ENCODE measurements at regions not wholly inside any gene's neighbourhood (a gene's known extent, or its start where the extent isn't known, plus 50 kb on each side); places are given as distances from the start of the nearest gene placed in this dataset.
A peak's percentile ranks its signal among the peaks of the same experiment; 100 is the strongest.

DNA sequence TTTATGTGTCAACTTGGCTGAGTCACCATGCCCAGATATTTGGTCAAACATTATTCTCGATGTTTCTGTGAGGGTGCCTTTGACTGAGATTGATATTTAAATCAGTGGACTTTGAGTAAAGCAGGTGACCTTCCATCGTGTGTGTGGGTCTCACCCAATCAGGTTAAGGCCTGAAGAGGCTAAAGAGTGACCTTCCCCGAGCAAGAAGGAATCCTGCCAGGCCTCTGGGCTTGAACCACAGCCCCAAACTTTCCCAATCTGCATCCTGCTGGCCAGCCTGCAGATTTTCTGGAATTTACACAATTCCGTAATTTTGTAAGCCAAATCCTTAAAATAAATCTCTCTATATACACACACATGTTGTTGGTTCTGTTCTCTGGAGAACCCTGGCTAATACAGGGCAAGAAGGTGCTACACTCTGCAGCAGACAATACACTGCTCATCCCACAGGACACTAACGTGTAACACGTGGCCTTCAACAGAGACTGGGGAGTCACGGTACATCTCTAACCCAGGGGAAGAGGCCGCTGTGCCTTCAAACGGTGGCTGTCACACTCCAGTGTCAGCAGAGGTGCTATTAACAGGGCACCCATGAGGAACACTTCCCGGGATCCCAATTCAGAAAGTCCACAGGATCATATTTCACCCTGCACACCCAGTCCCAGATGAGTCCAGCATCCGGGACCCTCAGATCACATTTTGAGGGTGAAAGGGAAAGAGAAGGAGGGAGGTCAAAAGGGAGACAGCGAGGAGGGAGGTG is 113.1 kb upstream of the ID2 start:
- no peak overlapping the region for H3K27ac ChIP-seq (ENCODE audit: low read length)
- H3K4me3 ChIP-seq (ENCODE audit: low read length), result no peak overlapping the region
- peaks cover 26% of the 10 kb centered on the region for H3K4me1 ChIP-seq (ENCODE audit: control insufficient read depth, insufficient read depth, low read length)
- H3K27me3 ChIP-seq (ENCODE audit: control insufficient read depth, insufficient read depth, low read length), result no peaks in the 10 kb centered on the region
- DNase-seq, result no peak
- no peaks in the 10 kb centered on the region for H3K9me3 ChIP-seq (ENCODE audit: control insufficient read depth, low read depth, low read length)
- H3K36me3 ChIP-seq (ENCODE audit: control insufficient read depth, insufficient read depth, low read length), result no peaks in the 10 kb centered on the region
- WGBS (ENCODE audit: insufficient coverage, low lambda C conversion rate), result 100% methylated on average over 1 of the region's 12 CpGs

DNA sequence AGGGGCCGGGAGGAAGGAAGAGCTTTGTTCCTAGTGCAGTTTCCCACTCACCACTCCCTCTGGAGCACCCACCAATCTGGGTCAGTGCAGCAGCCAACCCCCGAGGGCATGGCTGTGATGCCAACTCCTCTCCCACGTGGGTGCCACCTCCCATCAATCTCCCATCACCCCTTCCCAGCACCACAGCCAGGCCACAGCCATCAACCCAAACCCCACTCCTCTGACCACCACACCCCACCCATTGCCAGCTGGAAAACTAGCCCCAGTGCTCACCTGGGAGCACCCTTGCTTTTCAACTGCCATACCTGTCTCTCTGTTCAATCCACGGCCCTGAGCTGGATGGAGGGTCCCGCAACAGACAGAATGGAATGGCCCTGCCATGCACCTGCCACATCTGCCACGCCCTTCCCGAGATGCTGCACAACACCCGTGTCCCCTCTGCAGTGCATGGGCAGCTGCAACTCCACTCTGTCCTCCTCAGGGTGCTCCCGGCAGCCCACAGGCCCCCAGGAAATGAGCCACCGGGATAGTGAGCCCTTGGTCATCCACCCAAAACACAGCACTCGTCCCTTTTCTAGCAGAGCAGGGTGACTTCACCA is 112.4 kb upstream of the ID2 start:
- Histone ChIP-seq H3K4me1 (ENCODE audit: control insufficient read depth, insufficient read depth, low read length) (peaks cover 33% of the 10 kb centered on the region), H3K27me3 (ENCODE audit: control insufficient read depth, insufficient read depth, low read length) (no peaks in the 10 kb centered on the region), H3K4me3 (ENCODE audit: low read length) (no peak overlapping the region), H3K27ac (ENCODE audit: low read length) (no peak overlapping the region), H3K9me3 (ENCODE audit: control insufficient read depth, low read depth, low read length) (no peaks in the 10 kb centered on the region), H3K36me3 (ENCODE audit: control insufficient read depth, insufficient read depth, low read length) (no peaks in the 10 kb centered on the region)
- no peak for DNase-seq
- no CpG with 5 or more reads among the region's 11 CpGs for WGBS (ENCODE audit: insufficient coverage, low lambda C conversion rate)

DNA sequence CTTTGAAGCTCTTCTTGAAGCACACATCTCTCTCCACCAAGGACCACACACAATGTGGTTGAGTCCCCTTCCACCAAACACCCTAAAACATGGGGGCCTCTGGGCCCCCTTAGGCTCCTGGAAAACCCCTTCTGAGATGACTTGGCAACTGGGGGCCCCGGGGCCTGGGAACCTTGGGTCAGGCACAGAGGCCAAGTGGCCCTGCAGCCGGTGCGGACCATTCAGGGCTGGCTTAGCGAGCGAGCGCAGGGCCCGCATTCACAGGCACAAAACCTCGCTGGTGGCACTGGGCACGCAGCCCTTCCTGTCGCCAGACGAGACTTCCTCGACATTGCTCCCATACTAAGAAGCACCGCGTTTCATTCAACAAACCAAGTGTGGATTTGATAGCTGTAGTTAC is 111.2 kb upstream of the ID2 start:
- no peak for DNase-seq
- Histone ChIP-seq H3K9me3 (ENCODE audit: control insufficient read depth, low read depth, low read length) (no peaks in the 10 kb centered on the region), H3K4me3 (ENCODE audit: low read length) (no peak overlapping the region), H3K4me1 (ENCODE audit: control insufficient read depth, insufficient read depth, low read length) (peaks cover 43% of the 10 kb centered on the region), H3K27ac (ENCODE audit: low read length) (no peak overlapping the region), H3K27me3 (ENCODE audit: control insufficient read depth, insufficient read depth, low read length) (no peaks in the 10 kb centered on the region), H3K36me3 (ENCODE audit: control insufficient read depth, insufficient read depth, low read length) (no peaks in the 10 kb centered on the region)
- WGBS (ENCODE audit: insufficient coverage, low lambda C conversion rate), result no CpG with 5 or more reads among the region's 14 CpGs

DNA sequence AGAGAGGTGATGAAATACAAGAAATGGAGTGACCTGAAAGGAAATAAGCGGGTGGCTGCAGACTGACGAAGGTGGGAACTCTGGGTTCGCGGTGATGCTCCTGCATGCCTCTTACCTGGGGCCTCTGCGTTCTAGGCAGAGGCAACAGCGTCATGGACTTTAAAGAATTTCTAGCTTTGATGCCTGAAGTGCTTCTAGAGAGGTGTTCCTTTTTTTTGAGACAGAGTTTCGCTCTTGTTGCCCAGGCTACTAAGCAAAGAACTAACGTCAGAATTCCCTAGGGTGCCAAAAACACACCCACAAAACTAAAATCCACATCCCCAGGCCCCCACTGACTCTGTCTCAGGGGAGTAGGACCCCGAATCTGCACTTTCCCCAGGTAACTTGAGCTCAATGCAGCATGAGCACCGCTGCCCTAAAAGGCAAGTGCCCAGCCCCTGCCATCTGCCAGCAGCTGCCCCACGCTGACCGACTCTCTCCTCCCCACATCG is 110.5 kb upstream of the ID2 start:
- no peak overlapping the region for H3K4me3 ChIP-seq (ENCODE audit: low read length)
- peak overlapping the region; percentile 74 for H3K27ac ChIP-seq (ENCODE audit: low read length)
- no CpG with 5 or more reads among the region's 13 CpGs for WGBS (ENCODE audit: insufficient coverage, low lambda C conversion rate)
- H3K4me1 ChIP-seq (ENCODE audit: control insufficient read depth, insufficient read depth, low read length), result peaks cover 43% of the 10 kb centered on the region
- DNase-seq, result no peak
- H3K9me3 ChIP-seq (ENCODE audit: control insufficient read depth, low read depth, low read length), result no peaks in the 10 kb centered on the region
- H3K36me3 ChIP-seq (ENCODE audit: control insufficient read depth, insufficient read depth, low read length), result no peaks in the 10 kb centered on the region
- no peaks in the 10 kb centered on the region for H3K27me3 ChIP-seq (ENCODE audit: control insufficient read depth, insufficient read depth, low read length)

DNA sequence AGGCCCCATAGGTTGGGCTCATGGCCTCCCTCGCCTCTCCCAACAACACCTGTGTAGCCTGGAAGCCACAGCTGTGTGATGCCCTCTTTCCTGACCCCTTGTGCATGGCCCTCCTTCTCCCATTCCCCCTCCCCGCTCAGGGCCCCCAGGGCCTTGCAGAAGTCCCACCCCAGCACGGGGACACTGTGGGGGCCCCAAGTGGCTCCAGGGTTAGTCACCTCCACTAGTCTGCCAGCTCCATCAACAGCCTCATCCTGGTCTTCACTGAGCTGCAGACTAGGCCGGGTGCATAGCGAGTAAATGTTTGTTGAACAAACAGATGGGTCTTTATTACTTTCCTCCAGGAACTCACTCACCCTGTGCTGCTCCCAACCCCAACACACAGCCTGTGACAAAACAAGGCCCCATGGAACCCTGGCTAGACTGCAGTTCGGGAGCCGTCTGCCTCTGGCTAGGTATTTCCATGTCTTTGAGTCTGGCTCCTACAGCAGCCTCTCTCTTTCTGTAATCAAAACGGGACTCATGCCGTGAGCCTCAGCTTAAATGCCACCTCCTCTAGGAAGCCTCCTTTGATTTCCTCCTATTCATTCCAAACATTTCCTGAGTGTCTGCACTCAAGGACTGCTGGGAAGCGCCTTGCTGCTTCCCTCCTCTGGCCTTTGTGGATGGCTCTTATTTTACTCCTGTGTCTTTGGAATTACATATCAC is 109.9 kb upstream of the ID2 start:
- peak overlapping the region; percentile 74 for H3K27ac ChIP-seq (ENCODE audit: low read length)
- no peaks in the 10 kb centered on the region for H3K27me3 ChIP-seq (ENCODE audit: control insufficient read depth, insufficient read depth, low read length)
- no peaks in the 10 kb centered on the region for H3K36me3 ChIP-seq (ENCODE audit: control insufficient read depth, insufficient read depth, low read length)
- no peaks in the 10 kb centered on the region for H3K9me3 ChIP-seq (ENCODE audit: control insufficient read depth, low read depth, low read length)
- DNase-seq, result peak in 1 of 2 donors; percentile 68
- H3K4me1 ChIP-seq (ENCODE audit: control insufficient read depth, insufficient read depth, low read length), result peaks cover 43% of the 10 kb centered on the region
- H3K4me3 ChIP-seq (ENCODE audit: low read length), result no peak overlapping the region
- no CpG with 5 or more reads among the region's 10 CpGs for WGBS (ENCODE audit: insufficient coverage, low lambda C conversion rate)

DNA sequence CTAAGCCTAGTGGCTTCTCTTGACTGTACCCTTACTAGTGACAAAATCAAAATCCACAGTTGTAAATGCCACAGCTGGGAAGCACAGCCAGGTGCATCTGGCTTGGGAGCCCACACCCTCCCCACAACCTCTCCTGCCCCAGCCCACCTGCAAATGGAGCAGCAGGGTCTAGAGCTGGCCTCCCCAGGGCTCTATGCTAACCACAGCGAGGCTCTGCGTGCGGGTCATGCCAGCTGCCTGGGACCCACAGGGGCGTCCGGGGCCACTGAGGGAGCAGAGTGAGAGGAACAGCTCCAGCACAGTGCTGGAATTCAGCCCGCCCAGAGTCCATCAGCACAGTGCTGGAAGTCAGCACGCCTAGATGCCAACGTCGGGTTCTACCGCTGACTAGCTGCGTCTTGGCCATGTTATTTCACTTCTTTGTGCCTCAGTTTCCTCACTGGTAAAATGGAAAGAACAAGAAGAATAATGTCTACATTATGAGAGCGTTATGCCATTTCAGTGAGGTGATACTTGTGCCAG is 109.1 kb upstream of the ID2 start:
- no peak for DNase-seq
- whole genome bisulfite sequencing (ENCODE audit: insufficient coverage, low lambda C conversion rate), result no CpG with 5 or more reads among the region's 12 CpGs
- H3K27ac ChIP-seq (ENCODE audit: low read length), result peak overlapping the region; percentile 74
- H3K36me3 ChIP-seq (ENCODE audit: control insufficient read depth, insufficient read depth, low read length), result no peaks in the 10 kb centered on the region
- no peaks in the 10 kb centered on the region for H3K27me3 ChIP-seq (ENCODE audit: control insufficient read depth, insufficient read depth, low read length)
- H3K9me3 ChIP-seq (ENCODE audit: control insufficient read depth, low read depth, low read length), result no peaks in the 10 kb centered on the region
- H3K4me1 ChIP-seq (ENCODE audit: control insufficient read depth, insufficient read depth, low read length), result peaks cover 43% of the 10 kb centered on the region
- no peak overlapping the region for H3K4me3 ChIP-seq (ENCODE audit: low read length)

DNA sequence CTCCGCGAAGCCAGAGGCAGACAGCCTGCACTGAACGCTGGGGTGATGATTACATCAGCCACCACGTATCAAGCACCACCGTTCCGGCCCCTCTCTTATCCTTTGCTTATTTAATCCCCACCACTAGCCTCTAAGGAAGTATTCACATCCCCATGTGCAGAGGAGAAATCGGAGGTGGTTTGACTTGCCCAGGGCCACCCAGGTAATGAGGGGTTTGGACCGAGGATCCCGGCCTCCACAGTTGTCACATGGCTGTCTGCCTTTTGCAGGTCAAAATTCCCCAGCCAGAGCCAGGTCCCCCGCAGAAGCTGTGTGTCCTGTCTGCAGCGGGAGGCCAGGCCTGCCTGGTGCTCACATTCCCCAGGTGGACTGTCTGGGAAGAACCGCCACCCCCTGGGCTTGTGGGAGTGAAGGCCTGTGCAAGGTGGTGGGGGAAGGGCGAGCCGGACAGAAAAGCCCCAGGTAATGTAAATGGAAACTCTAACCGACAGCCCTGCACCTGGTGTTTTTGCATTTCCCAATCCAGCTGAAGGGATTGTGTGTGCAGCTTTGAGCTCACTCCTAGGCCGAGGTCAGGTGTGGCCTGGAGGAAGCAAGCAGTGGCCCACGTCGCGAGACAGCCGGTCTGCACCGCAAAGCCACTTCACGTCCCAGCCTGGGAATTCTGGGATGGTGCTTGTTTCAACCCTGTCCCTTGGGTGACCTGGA is 108.5 kb upstream of the ID2 start:
- peak; percentile 46 to 80 for DNase-seq
- peak overlapping the region; percentile 74 for H3K27ac ChIP-seq (ENCODE audit: low read length)
- H3K4me1 ChIP-seq (ENCODE audit: control insufficient read depth, insufficient read depth, low read length), result peaks cover 43% of the 10 kb centered on the region
- no peak overlapping the region for H3K4me3 ChIP-seq (ENCODE audit: low read length)
- no peaks in the 10 kb centered on the region for H3K9me3 ChIP-seq (ENCODE audit: control insufficient read depth, low read depth, low read length)
- no peaks in the 10 kb centered on the region for H3K27me3 ChIP-seq (ENCODE audit: control insufficient read depth, insufficient read depth, low read length)
- H3K36me3 ChIP-seq (ENCODE audit: control insufficient read depth, insufficient read depth, low read length), result no peaks in the 10 kb centered on the region
- no CpG with 5 or more reads among the region's 22 CpGs for WGBS (ENCODE audit: insufficient coverage, low lambda C conversion rate)

DNA sequence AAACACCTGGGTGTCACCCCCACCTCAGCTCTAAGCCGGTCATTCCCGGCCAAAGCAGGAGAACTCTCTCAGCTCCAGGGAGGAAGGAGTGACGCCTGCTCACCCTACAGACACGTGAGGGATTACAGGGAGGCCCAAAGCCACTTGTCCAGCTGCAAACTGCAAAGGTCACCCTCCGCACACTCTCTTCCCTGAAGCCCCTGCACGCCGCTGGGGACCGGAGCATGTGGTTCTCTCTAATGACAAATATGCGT is 108.0 kb upstream of the ID2 start:
- H3K36me3 ChIP-seq (ENCODE audit: control insufficient read depth, insufficient read depth, low read length), result no peaks in the 10 kb centered on the region
- no peak overlapping the region for H3K4me3 ChIP-seq (ENCODE audit: low read length)
- no peaks in the 10 kb centered on the region for H3K9me3 ChIP-seq (ENCODE audit: control insufficient read depth, low read depth, low read length)
- no peaks in the 10 kb centered on the region for H3K27me3 ChIP-seq (ENCODE audit: control insufficient read depth, insufficient read depth, low read length)
- peak in 1 of 2 donors; percentile 48 for DNase-seq
- peak overlapping the region; percentile 74 for H3K27ac ChIP-seq (ENCODE audit: low read length)
- WGBS (ENCODE audit: insufficient coverage, low lambda C conversion rate), result no CpG with 5 or more reads among the region's 9 CpGs
- H3K4me1 ChIP-seq (ENCODE audit: control insufficient read depth, insufficient read depth, low read length), result peaks cover 43% of the 10 kb centered on the region

DNA sequence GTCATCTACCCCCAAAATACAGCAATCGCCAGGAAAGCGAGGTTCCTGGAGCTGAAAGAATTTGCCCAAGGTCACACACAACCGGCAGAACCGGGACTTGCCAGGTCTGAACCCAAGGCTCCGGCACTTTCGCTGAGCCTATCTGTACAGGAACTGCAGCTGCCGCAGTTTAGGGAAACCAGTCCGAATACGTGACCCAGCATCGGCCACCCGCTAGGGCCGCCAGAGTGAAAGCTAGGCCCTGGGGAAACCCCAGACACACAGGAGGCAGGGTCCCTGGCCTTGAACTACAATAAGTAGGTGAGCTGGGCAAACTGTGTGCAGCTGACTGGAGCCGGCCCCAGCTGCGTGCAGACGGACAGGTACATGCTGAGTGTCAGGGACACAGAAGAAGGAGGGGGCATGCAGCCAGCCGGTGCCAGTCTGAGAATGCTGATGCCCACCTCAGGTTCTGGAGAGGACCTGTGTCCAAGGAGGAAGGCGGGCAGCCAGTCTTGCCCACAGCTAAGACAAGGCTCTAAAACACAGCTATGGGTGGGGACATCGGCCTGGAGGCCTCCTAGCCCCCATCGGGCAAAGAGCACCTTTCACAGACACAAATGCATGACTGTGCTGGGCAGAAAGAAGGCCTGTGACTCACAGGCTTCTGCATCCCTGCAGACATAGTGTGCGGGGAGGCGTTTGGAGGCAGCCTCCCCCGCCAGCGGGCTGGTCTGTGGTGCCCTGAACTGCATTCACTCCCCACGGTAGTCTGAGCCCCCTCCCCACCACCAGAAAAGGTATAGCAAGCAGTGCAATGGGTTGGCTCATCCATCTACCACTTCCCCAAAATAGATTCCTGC is 107.4 kb upstream of the ID2 start:
- Histone ChIP-seq H3K4me1 (ENCODE audit: control insufficient read depth, insufficient read depth, low read length) (peaks cover 43% of the 10 kb centered on the region), H3K27me3 (ENCODE audit: control insufficient read depth, insufficient read depth, low read length) (no peaks in the 10 kb centered on the region), H3K4me3 (ENCODE audit: low read length) (no peak overlapping the region), H3K36me3 (ENCODE audit: control insufficient read depth, insufficient read depth, low read length) (no peaks in the 10 kb centered on the region), H3K27ac (ENCODE audit: low read length) (peak overlapping the region; percentile 74), H3K9me3 (ENCODE audit: control insufficient read depth, low read depth, low read length) (no peaks in the 10 kb centered on the region)
- DNase-seq, result peak; percentile 90 to 96
- no CpG with 5 or more reads among the region's 24 CpGs for WGBS (ENCODE audit: insufficient coverage, low lambda C conversion rate)
